Amniotic epithelial cell (primary cell): ENCODE measurements at regions not wholly inside any gene's neighbourhood (a gene's known extent, or its start where the extent isn't known, plus 50 kb on each side); places are given as distances from the start of the nearest gene placed in this dataset.

Experiments
- DNase-seq: peaks from one replicate; pipeline ENCODE4 v3.0.0-alpha.2; 2010; ENCODE audit warnings: low read depth

- no peak for DNase-seq
Observed at GRCh38 chr1:25081496-25081895, 150.8 kb downstream of the SYF2 start.

- peak; percentile 8 for DNase-seq
Observed at GRCh38 chr1:25080294-25081209, 150.5 kb upstream of the RUNX3 start.

- DNase-seq, result no peak
Observed at GRCh38 chr1:25079048-25079447, 149.0 kb upstream of the RUNX3 start.

- DNase-seq, result no peak
Observed at GRCh38 chr1:25074351-25075227, 144.5 kb upstream of the RUNX3 start.

GRCh38 chr1:25073640-25074270 lies 143.7 kb upstream of the RUNX3 start:
- DNase-seq, result no peak

GRCh38 chr1:25072461-25072860 lies 142.4 kb upstream of the RUNX3 start:
- no peak for DNase-seq

- DNase-seq, result no peak
Observed at GRCh38 chr1:25068829-25069228, 138.8 kb upstream of the RUNX3 start.

GRCh38 chr1:25068316-25068715 lies 138.2 kb upstream of the RUNX3 start:
- no peak for DNase-seq

- DNase-seq, result no peak
Observed at GRCh38 chr1:25067518-25068251, 137.6 kb upstream of the RUNX3 start.

- no peak for DNase-seq
Observed at GRCh38 chr1:25066731-25067517, 136.8 kb upstream of the RUNX3 start.

- no peak for DNase-seq
Observed at GRCh38 chr1:25066256-25066655, 136.2 kb upstream of the RUNX3 start.

GRCh38 chr1:25065795-25066238 lies 135.7 kb upstream of the RUNX3 start:
- no peak for DNase-seq

GRCh38 chr1:25065321-25065721 lies 135.2 kb upstream of the RUNX3 start:
- no peak for DNase-seq

- no peak for DNase-seq
Observed at GRCh38 chr1:25064465-25065240, 134.6 kb upstream of the RUNX3 start.

GRCh38 chr1:25063591-25064416 lies 133.7 kb upstream of the RUNX3 start:
- DNase-seq, result peak; percentile 7

- no peak for DNase-seq
Observed at GRCh38 chr1:25062621-25063255, 132.7 kb upstream of the RUNX3 start.

GRCh38 chr1:25061261-25061995 lies 131.4 kb upstream of the RUNX3 start:
- no peak for DNase-seq

GRCh38 chr1:25057188-25057587 lies 127.1 kb upstream of the RUNX3 start:
- DNase-seq, result no peak
